ENCODE measurements at regions not wholly inside any gene's neighbourhood (a gene's known extent, or its start where the extent isn't known, plus 50 kb on each side); places are given as distances from the start of the nearest gene placed in this dataset.

- Histone ChIP-seq H3K9me2 (ENCODE audit: low read depth, low read length) (no peaks in the 10 kb centered on the region), H3K4me3 (ENCODE audit: low read depth, low read length, poor library complexity, severe bottlenecking) (no peak overlapping the region), H3K79me2 (ENCODE audit: insufficient read depth, low read length) (no peaks in the 10 kb centered on the region), H3K36me3 (ENCODE audit: insufficient read depth, low read length) (no peaks in the 10 kb centered on the region), H4K20me1 (ENCODE audit: insufficient read depth, low read length) (no peaks in the 10 kb centered on the region), H3K27ac (ENCODE audit: low read depth, low read length, poor library complexity, severe bottlenecking) (no peak overlapping the region), H3K9ac (ENCODE audit: low read length) (no peak overlapping the region), H3K4me2 (ENCODE audit: low read length) (no peak overlapping the region), H3K9me3 (ENCODE audit: low read length) (no peaks in the 10 kb centered on the region), H3K27me3 (ENCODE audit: insufficient read depth, low read length) (no peaks in the 10 kb centered on the region), H2AFZ (ENCODE audit: low read length) (no peak overlapping the region), H3K4me1 (ENCODE audit: insufficient read depth, low read length, severe bottlenecking) (no peaks in the 10 kb centered on the region), H3F3A (ENCODE audit: insufficient read depth, low read length) (no peaks in the 10 kb centered on the region)
- TF ChIP-seq, protein P1, sequence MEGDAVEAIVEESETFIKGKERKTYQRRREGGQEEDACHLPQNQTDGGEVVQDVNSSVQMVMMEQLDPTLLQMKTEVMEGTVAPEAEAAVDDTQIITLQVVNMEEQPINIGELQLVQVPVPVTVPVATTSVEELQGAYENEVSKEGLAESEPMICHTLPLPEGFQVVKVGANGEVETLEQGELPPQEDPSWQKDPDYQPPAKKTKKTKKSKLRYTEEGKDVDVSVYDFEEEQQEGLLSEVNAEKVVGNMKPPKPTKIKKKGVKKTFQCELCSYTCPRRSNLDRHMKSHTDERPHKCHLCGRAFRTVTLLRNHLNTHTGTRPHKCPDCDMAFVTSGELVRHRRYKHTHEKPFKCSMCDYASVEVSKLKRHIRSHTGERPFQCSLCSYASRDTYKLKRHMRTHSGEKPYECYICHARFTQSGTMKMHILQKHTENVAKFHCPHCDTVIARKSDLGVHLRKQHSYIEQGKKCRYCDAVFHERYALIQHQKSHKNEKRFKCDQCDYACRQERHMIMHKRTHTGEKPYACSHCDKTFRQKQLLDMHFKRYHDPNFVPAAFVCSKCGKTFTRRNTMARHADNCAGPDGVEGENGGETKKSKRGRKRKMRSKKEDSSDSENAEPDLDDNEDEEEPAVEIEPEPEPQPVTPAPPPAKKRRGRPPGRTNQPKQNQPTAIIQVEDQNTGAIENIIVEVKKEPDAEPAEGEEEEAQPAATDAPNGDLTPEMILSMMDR (IDR thresholded peaks at IDR 0.05; ENCODE audit: low read length) = no peak
- TF ChIP-seq EZH2 (IDR thresholded peaks at IDR 0.05; ENCODE audit: borderline replicate concordance, low read length) = no peak
These were observed 416.0 kb upstream of the TMCO5A start for GRCh38 chr15:37518436-37518835.

GRCh38 chr15:37520026-37520425 lies 414.4 kb upstream of the TMCO5A start:
- Histone ChIP-seq H3K9me2 (ENCODE audit: low read depth, low read length) (no peaks in the 10 kb centered on the region), H3K9ac (ENCODE audit: low read length) (no peak overlapping the region), H3F3A (ENCODE audit: insufficient read depth, low read length) (no peaks in the 10 kb centered on the region), H3K4me2 (ENCODE audit: low read length) (no peak overlapping the region), H3K36me3 (ENCODE audit: insufficient read depth, low read length) (no peaks in the 10 kb centered on the region), H3K79me2 (ENCODE audit: insufficient read depth, low read length) (no peaks in the 10 kb centered on the region), H3K27ac (ENCODE audit: low read depth, low read length, poor library complexity, severe bottlenecking) (no peak overlapping the region), H2AFZ (ENCODE audit: low read length) (no peak overlapping the region), H3K4me1 (ENCODE audit: insufficient read depth, low read length, severe bottlenecking) (no peaks in the 10 kb centered on the region), H3K4me3 (ENCODE audit: low read depth, low read length, poor library complexity, severe bottlenecking) (no peak overlapping the region), H3K27me3 (ENCODE audit: insufficient read depth, low read length) (no peaks in the 10 kb centered on the region), H3K9me3 (ENCODE audit: low read length) (no peaks in the 10 kb centered on the region), H4K20me1 (ENCODE audit: insufficient read depth, low read length) (no peaks in the 10 kb centered on the region)
- TF ChIP-seq, protein P1 (IDR thresholded peaks at IDR 0.05; ENCODE audit: low read length) = no peak
- no peak for TF ChIP-seq EZH2 (IDR thresholded peaks at IDR 0.05; ENCODE audit: borderline replicate concordance, low read length)

GRCh38 chr15:37520882-37521281 lies 413.6 kb upstream of the TMCO5A start:
- Histone ChIP-seq H4K20me1 (ENCODE audit: insufficient read depth, low read length) (no peaks in the 10 kb centered on the region), H3K4me2 (ENCODE audit: low read length) (no peak overlapping the region), H3K79me2 (ENCODE audit: insufficient read depth, low read length) (no peaks in the 10 kb centered on the region), H3K4me3 (ENCODE audit: low read depth, low read length, poor library complexity, severe bottlenecking) (no peak overlapping the region), H3K9ac (ENCODE audit: low read length) (no peak overlapping the region), H3K9me2 (ENCODE audit: low read depth, low read length) (no peaks in the 10 kb centered on the region), H3K9me3 (ENCODE audit: low read length) (no peaks in the 10 kb centered on the region), H3K27me3 (ENCODE audit: insufficient read depth, low read length) (no peaks in the 10 kb centered on the region), H3F3A (ENCODE audit: insufficient read depth, low read length) (no peaks in the 10 kb centered on the region), H3K4me1 (ENCODE audit: insufficient read depth, low read length, severe bottlenecking) (no peaks in the 10 kb centered on the region), H3K36me3 (ENCODE audit: insufficient read depth, low read length) (no peaks in the 10 kb centered on the region), H3K27ac (ENCODE audit: low read depth, low read length, poor library complexity, severe bottlenecking) (no peak overlapping the region), H2AFZ (ENCODE audit: low read length) (no peak overlapping the region)
- TF ChIP-seq EZH2 (IDR thresholded peaks at IDR 0.05; ENCODE audit: borderline replicate concordance, low read length) = no peak
- TF ChIP-seq, protein P1 (IDR thresholded peaks at IDR 0.05; ENCODE audit: low read length) = no peak
